ENCODE measurements at regions not wholly inside any gene's neighbourhood (a gene's known extent, or its start where the extent isn't known, plus 50 kb on each side); places are given as distances from the start of the nearest gene placed in this dataset.
A peak's percentile ranks its signal among the peaks of the same experiment; 100 is the strongest.
"Not testable (repeated sequence)": the region's sequence is repeated elsewhere in the genome, so short reads cannot be mapped to it uniquely, and the experiment has no call there.

- DNase-seq: no peak
These were observed 139.5 kb downstream of the TLR5 start for GRCh38 chr1:223003549-223003948.

GRCh38 chr1:223006371-223006770 is 136.7 kb downstream of the TLR5 start:
- DNase-seq: no peak

- DNase-seq: no peak
These were observed 136.0 kb downstream of the TLR5 start for GRCh38 chr1:223006917-223007648.

GRCh38 chr1:223007935-223008334 is 135.1 kb downstream of the TLR5 start:
- DNase-seq: no peak

- DNase-seq: no peak
These were observed 134.2 kb downstream of the TLR5 start for GRCh38 chr1:223008808-223009207.

GRCh38 chr1:223009406-223009805 is 133.6 kb downstream of the TLR5 start:
- no peak for DNase-seq

GRCh38 chr1:223010582-223011504 is 132.2 kb downstream of the TLR5 start:
- no peak for DNase-seq

GRCh38 chr1:223011505-223011856 is 131.6 kb downstream of the TLR5 start:
- no peak for DNase-seq

- no peak for DNase-seq
These were observed 130.8 kb downstream of the TLR5 start for GRCh38 chr1:223012176-223012788.

GRCh38 chr1:223012938-223013337 is 130.1 kb downstream of the TLR5 start:
- DNase-seq: no peak

- no peak for DNase-seq
These were observed 128.7 kb downstream of the TLR5 start for GRCh38 chr1:223014142-223014873.

- DNase-seq: no peak
These were observed 126.7 kb downstream of the TLR5 start for GRCh38 chr1:223016381-223016780.

GRCh38 chr1:223016890-223017289 is 126.2 kb downstream of the TLR5 start:
- DNase-seq: no peak

GRCh38 chr1:223017291-223017690 is 125.8 kb downstream of the TLR5 start:
- no peak for DNase-seq

GRCh38 chr1:223018534-223018933 is 124.5 kb downstream of the TLR5 start:
- DNase-seq: no peak

GRCh38 chr1:223019256-223019655 is 123.8 kb downstream of the TLR5 start:
- DNase-seq: no peak

- no peak for DNase-seq
These were observed 122.3 kb downstream of the TLR5 start for GRCh38 chr1:223020770-223021169.

GRCh38 chr1:223022641-223023473 is 120.2 kb downstream of the TLR5 start:
- DNase-seq: peak; percentile 42 to 64

- DNase-seq: no peak
These were observed 119.2 kb downstream of the TLR5 start for GRCh38 chr1:223023863-223024262.

GRCh38 chr1:223024486-223024885 is 118.6 kb downstream of the TLR5 start:
- DNase-seq: not testable (repeated sequence)

GRCh38 chr1:223025190-223025734 is 117.8 kb downstream of the TLR5 start:
- DNase-seq: not testable (repeated sequence)

- DNase-seq: not testable (repeated sequence)
These were observed 116.4 kb downstream of the TLR5 start for GRCh38 chr1:223026639-223027038.
